ENCODE measurements at regions not wholly inside any gene's neighbourhood (a gene's known extent, or its start where the extent isn't known, plus 50 kb on each side); places are given as distances from the start of the nearest gene placed in this dataset.
A peak's percentile ranks its signal among the peaks of the same experiment; 100 is the strongest.

GRCh38 chr14:55512421-55512820 is 67.6 kb upstream of the KTN1 start:
- Mint-ChIP-seq H3K9me3 (ENCODE audit: low read depth) (peaks cover 4% of the 10 kb centered on the region), H3K4me3 (ENCODE audit: unreplicated experiment) (no peak overlapping the region), H3K36me3 (ENCODE audit: low read depth) (peaks cover 2% of the 10 kb centered on the region), H3K27ac (ENCODE audit: unreplicated experiment) (peak overlapping the region; percentile 51), H3K4me1 (ENCODE audit: low read depth) (peaks cover 24% of the 10 kb centered on the region), H3K27me3 (ENCODE audit: low read depth) (no peaks in the 10 kb centered on the region)
- TF ChIP-seq CTCF (IDR thresholded peaks at IDR 0.05), result no peak
- DNase-seq (ENCODE audit: low spot score), result no peak

GRCh38 chr14:55513491-55513890 is 66.5 kb upstream of the KTN1 start:
- no peak overlapping the region for H3K27ac Mint-ChIP-seq (ENCODE audit: unreplicated experiment)
- H3K27me3 Mint-ChIP-seq (ENCODE audit: low read depth), result no peaks in the 10 kb centered on the region
- peaks cover 4% of the 10 kb centered on the region for H3K9me3 Mint-ChIP-seq (ENCODE audit: low read depth)
- H3K4me3 Mint-ChIP-seq (ENCODE audit: unreplicated experiment), result no peak overlapping the region
- H3K4me1 Mint-ChIP-seq (ENCODE audit: low read depth), result peaks cover 26% of the 10 kb centered on the region
- TF ChIP-seq CTCF (IDR thresholded peaks at IDR 0.05), result no peak
- no peak for DNase-seq (ENCODE audit: low spot score)
- H3K36me3 Mint-ChIP-seq (ENCODE audit: low read depth), result peaks cover 2% of the 10 kb centered on the region

GRCh38 chr14:55514819-55515490 is 65.1 kb upstream of the KTN1 start:
- Mint-ChIP-seq H3K36me3 (ENCODE audit: low read depth) (peaks cover 2% of the 10 kb centered on the region), H3K27me3 (ENCODE audit: low read depth) (no peaks in the 10 kb centered on the region), H3K27ac (ENCODE audit: unreplicated experiment) (peak overlapping the region; percentile 57), H3K9me3 (ENCODE audit: low read depth) (peaks cover 4% of the 10 kb centered on the region), H3K4me3 (ENCODE audit: unreplicated experiment) (no peak overlapping the region), H3K4me1 (ENCODE audit: low read depth) (peaks cover 27% of the 10 kb centered on the region)
- TF ChIP-seq CTCF (IDR thresholded peaks at IDR 0.05), result no peak
- no peak for DNase-seq (ENCODE audit: low spot score)

DNA sequence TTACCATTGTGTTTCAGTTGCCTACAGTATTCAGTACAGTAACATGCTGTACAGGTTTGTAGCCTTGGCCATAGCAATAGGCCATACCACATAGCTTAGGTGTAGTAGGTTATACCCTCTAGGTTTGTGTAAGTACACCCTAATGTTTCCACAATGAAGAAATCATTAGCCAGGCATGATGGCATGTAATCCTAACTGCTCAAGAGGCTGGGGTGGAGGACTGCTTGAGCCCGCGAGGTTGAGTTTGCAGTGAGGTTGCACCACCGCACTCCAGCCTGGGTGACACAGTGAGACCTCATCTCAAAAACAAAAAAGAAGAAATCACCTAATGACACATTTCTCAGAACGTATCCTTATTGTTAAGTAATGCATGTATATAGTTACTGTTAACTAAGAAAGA is 63.2 kb upstream of the KTN1 start:
- Mint-ChIP-seq H3K4me1 (ENCODE audit: low read depth) (peaks cover 27% of the 10 kb centered on the region), H3K27me3 (ENCODE audit: low read depth) (no peaks in the 10 kb centered on the region), H3K4me3 (ENCODE audit: unreplicated experiment) (no peak overlapping the region), H3K36me3 (ENCODE audit: low read depth) (no peaks in the 10 kb centered on the region), H3K27ac (ENCODE audit: unreplicated experiment) (no peak overlapping the region), H3K9me3 (ENCODE audit: low read depth) (peaks cover 2% of the 10 kb centered on the region)
- TF ChIP-seq CTCF (IDR thresholded peaks at IDR 0.05), result no peak
- no peak for DNase-seq (ENCODE audit: low spot score)

DNA sequence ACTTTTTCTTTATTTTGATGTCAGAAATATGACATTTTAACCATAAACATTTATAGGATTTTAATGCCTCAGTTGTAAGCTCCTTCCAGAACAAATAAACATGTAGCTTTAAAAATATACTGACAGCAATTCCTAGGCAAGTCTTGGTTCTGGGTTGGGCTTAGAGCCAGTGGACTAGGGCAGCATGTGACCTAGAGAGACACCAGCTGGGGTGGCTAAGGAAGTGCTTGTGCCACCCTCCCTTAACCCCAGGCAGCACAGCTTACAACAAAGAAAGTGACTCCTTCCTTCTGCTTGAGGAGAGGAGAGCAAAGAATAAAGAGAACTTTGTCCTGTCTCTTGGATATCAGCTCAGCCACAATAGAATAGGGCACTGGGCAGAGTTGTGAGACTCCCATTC is 61.6 kb upstream of the KTN1 start:
- H3K4me1 Mint-ChIP-seq (ENCODE audit: low read depth), result peaks cover 21% of the 10 kb centered on the region
- no peak for DNase-seq (ENCODE audit: low spot score)
- H3K4me3 Mint-ChIP-seq (ENCODE audit: unreplicated experiment), result no peak overlapping the region
- H3K36me3 Mint-ChIP-seq (ENCODE audit: low read depth), result peaks cover 4% of the 10 kb centered on the region
- peaks cover 8% of the 10 kb centered on the region for H3K9me3 Mint-ChIP-seq (ENCODE audit: low read depth)
- TF ChIP-seq CTCF (IDR thresholded peaks at IDR 0.05), result no peak
- H3K27ac Mint-ChIP-seq (ENCODE audit: unreplicated experiment), result no peak overlapping the region
- H3K27me3 Mint-ChIP-seq (ENCODE audit: low read depth), result no peaks in the 10 kb centered on the region
